Upper lobe of left lung (tissue), 4 donors: ENCODE measurements at regions not wholly inside any gene's neighbourhood (a gene's known extent, or its start where the extent isn't known, plus 50 kb on each side); places are given as distances from the start of the nearest gene placed in this dataset.

ENCODE experiments used
- CTCF ChIP-seq, 6 experiments: fragments of 450-650 bp in 4 of 6; fragments of 200-600 bp in 2 of 6; sonication (generic) in 2 of 6; IDR thresholded peaks; one replicate each; pipeline ENCODE4 v1.5.1; 2016 to 2019; ENCODE audit warnings: antibody characterized with exemption in 6 of 6
- EP300 ChIP-seq, 4 donors: sonication (generic); formaldehyde crosslinking; IDR thresholded peaks; one replicate each; pipeline ENCODE4 v1.5.1; 2017; ENCODE audit warnings: antibody characterized with exemption in 4 of 4, control low read depth in 2 of 4
- POLR2A ChIP-seq, 4 donors: fragments of 450-650 bp; IDR thresholded peaks; one replicate each; pipeline ENCODE4 v1.5.1; 2016 to 2017; ENCODE audit warnings: antibody characterized with exemption in 4 of 4, mild to moderate bottlenecking in 2 of 4
- POLR2AphosphoS5 ChIP-seq, 2 donors: sonication (generic); formaldehyde crosslinking; IDR thresholded peaks; one replicate each; pipeline ENCODE4 v1.5.1; 2017; ENCODE audit warnings: antibody characterized with exemption in 2 of 2

GRCh38 chr5:174293481-174293880 is 248.0 kb downstream of the NSG2 start:
- no peak for TF ChIP-seq CTCF (IDR thresholded peaks at IDR 0.05)
- TF ChIP-seq POLR2A (IDR thresholded peaks at IDR 0.05) = no peak
- TF ChIP-seq EP300 (IDR thresholded peaks at IDR 0.05) = no peak
- no peak for TF ChIP-seq POLR2AphosphoS5 (IDR thresholded peaks at IDR 0.05)
